Right renal pelvis (tissue), 4 donors: ENCODE measurements at regions not wholly inside any gene's neighbourhood (a gene's known extent, or its start where the extent isn't known, plus 50 kb on each side); places are given as distances from the start of the nearest gene placed in this dataset.
"Not testable (repeated sequence)": the region's sequence is repeated elsewhere in the genome, so short reads cannot be mapped to it uniquely, and the experiment has no call there.

Experiments
- DNase-seq, 4 donors: peaks; one replicate each; pipeline ENCODE4 v3.0.0-alpha.2; 2013; ENCODE audit warnings: low read depth in 4 of 4, low spot score in 3 of 4, missing footprints in 1 of 4

DNA sequence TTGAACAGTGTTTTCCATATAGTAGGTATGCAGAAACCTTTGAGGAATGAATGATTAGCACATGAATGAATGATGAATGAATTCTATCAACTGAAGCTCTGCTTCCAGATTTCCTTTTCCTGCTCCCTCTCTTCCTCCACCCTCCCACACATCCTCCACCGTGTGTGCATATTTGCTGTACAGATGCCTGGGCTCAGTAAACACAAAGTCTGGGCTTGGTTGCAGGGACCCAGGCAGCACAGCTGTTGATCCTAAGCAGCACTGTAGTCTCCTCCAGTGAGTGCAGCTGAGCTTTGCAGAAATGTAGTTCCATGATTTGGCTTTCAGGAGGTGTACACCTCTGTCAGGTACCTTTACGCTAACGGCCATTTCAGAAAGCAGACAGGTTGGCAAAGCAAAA, 611.7 kb downstream of the NUF2 start:
- DNase-seq: no peak

DNA sequence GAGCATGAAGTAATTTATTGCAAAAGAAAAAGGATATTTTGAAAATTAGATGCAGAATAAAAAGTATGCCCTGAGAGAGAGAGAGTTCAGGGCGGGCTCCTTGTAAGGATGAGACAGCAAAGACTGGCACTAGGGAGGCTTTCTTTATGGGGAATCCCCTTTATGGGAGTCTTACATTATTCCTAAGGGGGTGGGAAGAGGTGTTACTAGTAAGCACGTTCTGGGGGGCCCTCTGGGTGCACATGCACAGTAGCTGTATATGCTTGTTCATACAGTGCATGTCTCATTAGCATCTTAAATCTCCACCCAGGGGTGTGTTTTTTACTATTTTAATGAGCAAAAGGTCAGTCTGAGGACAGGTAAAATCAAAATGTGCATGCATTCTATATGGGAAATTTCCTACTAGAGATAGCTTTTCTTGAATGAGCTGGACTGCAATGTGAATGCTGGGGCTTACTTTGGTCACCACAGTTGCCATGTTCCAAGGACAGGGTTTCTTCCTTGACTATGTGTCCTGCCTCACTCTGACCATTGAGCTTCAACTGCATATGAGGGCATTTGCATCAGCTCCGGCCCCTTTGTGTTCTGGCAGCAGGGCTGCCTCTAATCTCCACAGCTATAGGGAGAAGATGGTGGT, 614.1 kb downstream of the NUF2 start:
- DNase-seq: no peak

DNA sequence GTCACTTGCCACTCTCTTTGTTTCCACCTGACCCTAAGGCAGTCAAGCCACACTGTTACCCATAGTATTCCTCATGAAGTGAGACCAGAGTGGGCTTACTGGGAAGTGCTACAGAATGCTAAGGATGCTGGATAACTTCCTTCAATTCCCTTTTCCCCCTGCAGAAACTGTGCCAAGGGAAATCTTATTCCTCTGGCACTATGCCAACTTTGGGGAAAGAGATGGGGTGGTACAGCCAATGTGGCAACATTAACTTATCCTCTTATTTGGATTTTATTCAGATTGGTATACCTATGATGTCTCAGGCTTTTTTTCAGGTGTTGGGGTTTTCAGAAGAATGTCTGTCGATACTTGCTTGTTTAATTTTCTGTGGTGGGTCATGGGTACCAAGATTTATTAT, 599.4 kb upstream of the PBX1 start:
- no peak for DNase-seq

DNA sequence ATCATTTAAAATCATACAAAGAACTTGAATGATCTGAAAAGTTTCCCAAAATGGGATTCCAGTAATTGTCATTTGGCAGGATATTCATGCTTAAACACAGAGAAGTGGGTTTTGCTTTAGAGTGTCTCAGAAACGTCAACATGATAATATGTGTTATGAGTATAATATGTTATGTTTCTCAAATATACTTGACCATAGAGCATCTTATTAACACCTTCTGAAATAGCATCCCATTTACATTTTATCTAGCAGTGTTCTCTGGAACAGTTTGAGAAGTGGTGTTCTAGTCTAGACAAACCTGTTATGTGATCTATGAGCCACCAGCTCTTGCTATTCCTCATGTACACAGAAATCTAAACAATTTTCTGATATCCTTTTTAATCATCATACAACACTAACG, 588.8 kb upstream of the PBX1 start:
- no peak for DNase-seq

DNA sequence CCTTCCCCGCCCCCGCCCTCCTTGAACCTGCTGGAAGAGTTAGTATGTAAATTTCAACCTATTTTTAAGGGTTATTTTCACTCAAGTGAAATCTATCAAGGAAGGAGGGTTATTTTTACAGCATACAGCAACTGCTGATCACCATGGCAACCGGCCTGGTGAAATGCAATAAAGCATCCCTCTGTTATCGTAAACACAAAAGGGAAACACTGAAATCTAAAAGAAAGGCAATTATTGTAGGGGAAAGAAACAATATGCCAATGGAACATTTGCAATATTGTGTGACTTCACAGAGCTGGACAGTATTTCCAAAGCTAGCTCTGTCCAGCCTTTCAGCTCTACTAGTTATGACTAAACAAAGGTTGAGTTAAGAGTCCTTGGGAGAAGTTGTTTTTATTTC, 588.3 kb upstream of the PBX1 start:
- DNase-seq: no peak

DNA sequence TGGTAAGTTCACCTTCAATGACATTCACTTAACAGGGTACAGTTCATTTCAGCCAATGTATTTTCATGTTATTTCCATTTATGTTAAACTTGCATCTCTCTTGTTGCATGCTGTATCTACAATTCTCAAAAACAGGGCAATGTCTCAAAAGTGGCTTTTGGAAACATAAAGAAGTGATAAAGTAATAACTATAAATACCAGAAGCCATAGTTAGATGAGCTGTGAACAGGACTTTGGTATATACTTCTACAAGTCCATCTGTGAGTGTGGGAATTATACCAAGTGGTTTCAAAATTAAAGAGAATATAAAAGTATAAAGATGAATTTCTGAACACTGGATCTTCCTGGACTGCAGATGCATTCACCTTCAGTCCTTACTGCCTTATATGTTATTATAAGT, 585.4 kb upstream of the PBX1 start:
- DNase-seq: no peak

DNA sequence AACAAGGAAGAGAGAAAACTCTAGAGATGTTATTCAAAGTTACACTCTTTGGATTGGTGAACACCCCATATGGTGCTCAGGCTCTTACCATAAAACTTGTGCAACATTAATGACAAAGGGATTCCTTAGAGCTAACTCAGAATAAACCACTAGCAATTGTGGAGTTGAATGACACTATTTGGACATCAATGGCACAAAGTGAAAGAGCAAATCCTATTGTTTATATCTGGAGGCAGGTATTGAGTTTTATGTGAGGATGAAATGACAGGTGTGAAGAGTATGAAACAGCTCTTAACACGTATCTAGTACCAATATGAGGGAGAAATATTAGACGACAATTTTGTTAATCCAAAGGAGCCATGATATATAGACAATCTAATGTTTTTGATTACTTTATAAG, 584.9 kb upstream of the PBX1 start:
- no peak for DNase-seq

DNA sequence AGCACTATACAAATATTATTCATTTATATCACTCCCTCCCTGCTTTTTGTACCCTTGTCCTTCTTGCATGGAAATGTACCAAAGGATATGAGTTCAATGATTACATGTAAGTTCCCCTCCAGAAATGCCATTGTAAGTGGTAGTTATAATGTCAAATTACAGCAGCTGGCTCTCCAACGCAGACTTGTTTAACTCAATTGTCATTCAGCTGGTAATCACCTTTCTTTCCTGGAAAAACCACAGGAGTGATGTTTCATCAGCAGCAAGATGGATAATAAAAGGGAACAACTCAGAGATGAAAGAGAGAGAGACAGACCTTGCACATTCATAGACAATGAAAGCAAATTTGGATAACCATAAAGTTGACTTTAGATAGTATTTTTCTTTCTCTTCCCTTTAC, 578.6 kb upstream of the PBX1 start:
- no peak for DNase-seq

DNA sequence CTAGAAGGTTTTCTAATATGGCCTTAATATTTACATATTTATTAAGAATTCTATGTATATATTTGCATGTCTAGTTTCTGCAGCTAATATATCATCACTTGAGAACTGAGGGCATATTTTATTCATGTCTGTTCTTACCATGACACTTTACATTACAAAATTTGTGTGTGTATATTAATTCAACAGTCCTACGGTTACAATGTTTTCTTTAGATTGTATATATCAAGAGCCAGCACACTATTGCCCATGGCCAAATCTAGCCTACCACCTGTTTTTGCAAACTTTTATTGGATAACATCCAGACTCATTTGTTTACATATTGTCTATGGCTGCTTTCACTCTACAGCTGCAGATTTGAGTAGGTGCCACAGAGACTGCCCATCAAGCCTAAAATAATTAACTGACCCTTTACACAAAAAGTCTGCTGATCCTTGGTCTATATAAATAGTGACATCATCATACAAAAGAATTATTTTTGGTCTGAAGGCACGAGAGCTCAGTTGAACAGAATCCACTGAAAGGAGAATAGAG, 577.4 kb upstream of the PBX1 start:
- DNase-seq: no peak

DNA sequence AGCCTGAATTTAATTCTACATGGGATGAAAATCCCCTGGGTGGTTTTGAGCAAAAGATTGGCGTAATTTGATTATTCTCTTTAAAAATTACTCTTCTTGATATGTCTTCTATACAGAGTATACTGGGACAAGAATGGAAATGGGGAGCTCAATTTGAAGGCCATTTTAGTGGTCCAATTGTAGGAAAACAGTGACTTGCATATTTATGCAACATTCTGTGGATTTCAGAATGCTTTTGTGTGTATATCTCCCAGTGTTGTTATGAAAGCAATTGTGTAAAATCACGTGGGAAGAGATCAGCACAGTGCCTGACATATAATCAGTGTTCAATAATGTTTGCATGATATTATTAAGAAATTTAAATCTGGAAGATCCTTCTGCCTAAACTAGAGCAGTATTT, 575.9 kb upstream of the PBX1 start:
- no peak for DNase-seq

DNA sequence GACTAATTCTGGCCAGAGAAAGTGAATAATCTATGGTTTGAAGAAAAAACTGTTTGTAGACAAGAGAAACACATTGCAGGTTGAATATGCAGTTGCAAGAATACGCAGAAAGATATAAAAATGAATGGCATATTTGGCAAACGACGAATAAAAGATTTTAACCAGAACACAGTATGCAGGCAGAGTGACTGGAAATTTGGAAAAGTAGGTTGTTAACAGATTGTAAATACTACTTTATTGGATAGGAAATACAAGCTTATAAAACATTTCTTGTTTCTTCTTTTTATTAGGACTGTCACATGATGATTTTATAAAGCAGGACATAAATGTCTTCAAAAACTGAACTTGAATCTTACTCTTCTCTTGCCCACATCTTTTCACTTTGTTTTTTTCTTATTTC, 573.3 kb upstream of the PBX1 start:
- DNase-seq: no peak

DNA sequence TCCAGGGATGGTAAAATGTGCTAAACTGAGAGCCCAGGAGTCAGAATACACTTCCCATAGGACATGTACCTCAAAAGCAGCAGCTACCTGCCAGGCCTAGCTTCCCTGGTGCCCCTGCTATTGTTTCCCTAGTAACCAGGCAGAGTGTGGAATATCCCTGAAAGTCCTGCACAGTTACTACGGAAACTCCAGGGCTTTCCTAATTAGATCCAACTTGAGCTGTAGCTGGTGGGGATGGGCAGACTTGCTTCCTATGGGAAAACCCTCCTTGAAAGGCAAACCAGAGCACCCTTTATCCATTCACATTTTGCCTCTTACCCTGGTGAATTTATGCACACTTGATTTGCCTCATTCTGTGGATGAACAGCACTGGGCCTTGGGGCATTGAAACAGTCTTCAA, 559.9 kb upstream of the PBX1 start:
- no peak for DNase-seq

DNA sequence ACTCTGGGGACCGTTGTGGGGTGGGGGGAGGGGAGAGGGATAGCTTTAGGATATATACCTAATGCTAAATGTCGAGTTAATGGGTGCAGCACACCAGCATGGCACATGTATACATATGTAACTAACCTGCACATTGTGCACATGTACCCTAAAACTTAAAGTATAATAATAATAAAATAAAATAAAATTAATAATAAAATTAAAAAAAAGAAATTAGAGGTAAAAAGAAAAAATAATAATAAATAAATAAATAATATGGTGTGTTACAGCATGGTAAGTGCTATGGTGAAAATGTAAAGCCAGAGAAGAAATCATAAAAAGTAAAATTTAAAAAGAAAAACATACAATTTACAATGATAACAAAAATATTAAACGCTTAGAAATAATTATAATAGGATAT, 552.8 kb upstream of the PBX1 start:
- not testable (repeated sequence) for DNase-seq

DNA sequence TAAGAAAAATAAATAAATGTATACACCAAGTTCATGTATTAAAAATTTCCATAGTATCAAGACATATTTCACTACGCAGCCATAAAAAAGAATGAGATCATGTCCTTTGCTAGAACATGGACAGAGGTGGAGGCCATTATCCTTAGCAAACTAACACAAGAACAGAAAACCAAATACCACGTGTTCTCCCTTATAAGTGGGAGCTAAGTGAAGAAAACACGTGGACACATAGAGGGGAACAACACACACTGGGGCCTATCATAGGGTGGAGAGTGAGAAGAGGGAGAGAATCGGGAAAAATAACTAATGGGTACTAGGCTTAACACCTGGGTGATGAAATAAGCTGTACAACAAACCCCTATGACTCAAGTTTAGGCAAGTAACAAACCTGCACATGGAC, 552.4 kb upstream of the PBX1 start:
- no peak for DNase-seq

DNA sequence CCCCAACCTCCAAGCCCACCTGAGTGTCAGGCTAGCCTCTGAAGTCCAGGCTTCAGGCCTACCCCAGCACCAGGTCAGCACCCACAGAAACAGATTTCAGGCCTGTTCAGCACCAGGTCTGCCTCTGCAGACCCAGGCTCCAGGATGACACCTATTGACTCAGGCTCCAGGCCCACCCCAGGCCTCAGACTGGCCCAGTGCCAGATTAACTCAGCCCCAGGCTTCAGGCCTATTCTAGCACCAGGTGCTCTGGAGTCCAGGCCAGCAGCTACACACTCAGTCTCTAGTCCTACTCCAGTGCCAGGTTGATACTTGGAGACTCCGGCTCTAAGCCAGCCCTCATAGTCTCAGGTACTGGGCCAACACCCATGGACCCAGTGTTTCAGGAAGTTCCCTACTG, 541.7 kb upstream of the PBX1 start:
- no peak for DNase-seq

DNA sequence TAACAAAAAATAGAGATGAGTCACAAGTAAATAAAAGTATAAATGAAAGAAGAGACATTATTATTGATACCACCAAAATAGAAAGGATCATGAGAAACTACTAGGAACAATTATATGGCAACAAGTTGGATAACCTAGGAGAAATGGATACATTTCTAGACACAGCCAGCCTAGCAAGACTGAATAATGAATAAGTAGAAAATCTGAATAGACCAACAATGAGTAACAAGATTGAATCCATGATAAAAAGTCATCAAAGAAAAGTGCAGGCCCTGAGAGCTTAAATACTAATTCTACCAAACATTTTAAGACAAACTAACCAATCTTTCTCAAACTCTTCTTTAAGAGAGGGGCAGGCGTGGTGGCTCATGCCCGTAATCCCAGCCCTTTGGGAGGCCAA, 538.6 kb upstream of the PBX1 start:
- DNase-seq: no peak

DNA sequence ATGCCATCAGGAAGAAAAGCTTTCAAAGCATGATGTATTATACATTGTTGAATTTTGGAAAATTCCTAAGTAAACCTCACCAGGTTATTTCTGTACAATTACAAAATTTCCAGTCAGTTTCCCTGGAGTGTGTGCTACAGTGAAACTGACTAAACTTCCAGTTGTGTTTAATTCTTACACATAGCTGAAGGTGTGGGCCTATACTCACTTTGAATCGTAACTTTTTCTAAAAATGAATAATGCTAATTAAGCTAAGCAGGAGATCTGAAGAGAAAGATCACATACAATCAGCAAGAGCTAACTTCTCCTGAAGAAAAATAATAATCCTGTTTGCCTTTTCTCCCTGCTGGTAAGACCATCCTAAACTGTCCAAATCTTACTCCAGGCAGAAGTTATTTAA, 537.2 kb upstream of the PBX1 start:
- no peak for DNase-seq

DNA sequence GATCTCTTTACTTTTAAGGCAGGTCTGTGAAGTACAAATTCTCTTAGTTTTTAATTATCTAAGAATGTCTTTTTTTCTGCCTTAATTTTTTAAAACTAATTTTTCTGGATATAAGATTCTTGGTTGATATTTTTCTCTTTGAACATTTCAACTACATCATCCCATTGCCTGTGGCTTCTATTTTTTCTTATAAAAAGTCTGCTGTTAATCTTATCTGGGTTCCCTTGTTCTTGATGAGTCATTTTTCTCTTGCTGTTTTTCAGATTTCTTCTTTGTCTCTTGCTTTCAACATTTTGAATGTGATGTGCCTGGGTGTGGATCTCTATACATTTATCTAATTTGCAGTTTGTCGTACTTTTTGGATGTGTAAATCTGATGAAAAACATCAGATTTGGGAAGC, 525.2 kb upstream of the PBX1 start:
- DNase-seq: no peak

DNA sequence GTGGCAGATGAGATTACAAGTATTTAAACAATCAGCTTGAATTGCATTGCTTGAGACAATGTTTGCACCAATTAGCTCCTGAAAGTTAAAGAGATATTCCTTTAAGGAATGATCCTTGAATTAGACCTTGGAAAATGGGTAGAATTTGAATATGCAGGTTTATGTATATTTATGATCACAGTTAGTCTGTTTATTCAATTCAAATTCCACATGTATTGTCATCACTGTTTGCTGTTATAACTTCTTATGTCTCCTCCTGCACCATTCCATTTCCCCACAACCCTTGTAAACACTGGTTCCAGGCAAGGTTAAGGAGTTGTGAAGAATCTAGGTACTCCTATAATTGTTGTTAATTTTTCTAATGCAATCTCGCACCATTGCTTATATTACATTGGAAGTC, 518.2 kb upstream of the PBX1 start:
- no peak for DNase-seq

DNA sequence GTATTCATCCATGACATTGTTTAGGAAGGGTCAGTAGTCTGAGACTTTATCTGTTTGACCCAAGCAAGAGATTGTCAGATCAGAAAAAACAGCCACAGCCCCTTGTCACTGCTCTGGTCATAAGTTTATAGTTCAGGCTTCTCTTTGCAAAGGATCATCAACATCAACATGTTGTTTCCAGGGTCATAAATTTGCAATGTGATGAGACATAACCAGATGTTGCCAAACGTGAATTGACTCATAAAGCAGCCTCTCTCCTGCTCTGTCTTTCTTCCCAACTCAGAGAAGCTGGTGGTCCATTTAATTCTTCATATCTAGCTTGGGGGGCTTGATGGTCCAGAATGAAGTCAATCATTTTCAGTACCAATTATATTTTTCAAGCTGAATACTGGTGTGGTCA, 507.2 kb upstream of the PBX1 start:
- no peak for DNase-seq

DNA sequence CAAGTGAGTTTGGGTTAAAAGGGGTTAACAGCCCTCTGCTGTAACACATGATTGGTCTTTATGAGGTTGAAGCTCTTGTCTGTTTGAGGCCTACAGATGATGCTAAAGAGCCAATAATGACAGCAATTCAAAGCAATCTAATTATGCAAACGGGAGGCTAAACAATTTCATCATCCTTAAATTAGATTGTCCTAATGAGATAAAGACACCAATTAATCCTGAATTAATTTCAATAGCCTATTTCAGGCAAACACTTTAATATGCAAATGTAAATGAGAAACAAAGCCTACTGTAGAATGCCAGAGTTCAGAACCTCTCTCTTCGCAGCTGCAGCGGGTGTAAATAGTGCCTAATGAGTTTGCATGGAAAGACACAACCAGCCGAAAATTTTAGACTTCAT, 504.7 kb upstream of the PBX1 start:
- no peak for DNase-seq

DNA sequence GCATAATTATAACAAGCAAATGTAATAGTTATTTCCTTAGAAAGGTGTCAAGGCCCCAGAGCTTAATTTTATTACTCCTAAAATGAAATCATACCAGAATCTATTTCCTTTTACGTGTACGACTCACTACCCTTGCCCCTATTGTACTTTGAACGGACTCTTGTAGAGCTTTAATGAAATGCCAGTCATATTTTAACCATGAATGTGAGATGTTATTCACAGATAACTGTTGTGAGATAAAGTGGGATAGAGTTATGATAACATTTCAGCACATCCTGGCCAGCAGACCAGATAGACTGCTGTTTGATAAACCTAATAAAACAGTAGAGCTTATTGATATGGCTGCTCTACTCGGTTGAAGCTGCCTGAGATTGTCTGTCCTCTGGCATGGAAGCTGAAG, 500.8 kb upstream of the PBX1 start:
- DNase-seq: no peak

DNA sequence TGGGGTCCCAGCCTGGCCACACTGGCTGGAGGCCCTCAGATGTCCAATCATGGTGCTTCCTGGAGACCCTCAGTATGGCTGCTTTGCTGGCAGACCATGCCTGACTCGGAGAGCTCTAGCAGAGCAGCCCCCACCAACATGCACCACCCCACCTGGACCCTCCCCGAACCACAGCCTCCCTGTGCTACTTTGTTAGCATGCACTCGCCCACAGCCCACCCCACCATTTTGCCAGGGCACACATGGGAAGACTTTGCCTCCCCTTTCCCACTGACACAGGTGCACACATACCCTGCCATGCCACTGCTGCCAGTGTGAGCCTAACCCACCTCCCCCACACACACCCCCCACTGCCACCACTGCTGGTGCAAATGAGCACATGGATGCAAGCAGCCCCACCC, 497.5 kb upstream of the PBX1 start:
- no peak for DNase-seq
